Ovary (tissue), 7 donors: ENCODE measurements at regions not wholly inside any gene's neighbourhood (a gene's known extent, or its start where the extent isn't known, plus 50 kb on each side); places are given as distances from the start of the nearest gene placed in this dataset.

Experiments used
- DNase-seq, 5 donors: peaks; one replicate each; pipeline ENCODE4 v3.0.0-alpha.2; 2019 to 2020
- H3K27ac ChIP-seq, 2 donors: fragments of 200-600 bp; one replicate each; pipeline versions ENCODE4 v1.5.1 to v1.8.0; 2019 to 2022
- H3K27me3 ChIP-seq: fragments of 200-600 bp; one replicate; pipeline ENCODE4 v1.8.0; 2022
- H3K36me3 ChIP-seq: fragments of 200-600 bp; sonication (generic); one replicate; pipeline ENCODE4 v1.5.1; 2019
- H3K4me1 ChIP-seq: one replicate; pipeline ENCODE4 v1.8.1; 2013; ENCODE audit warnings: mild to moderate bottlenecking, moderate library complexity; ENCODE audit not compliant: insufficient read depth
- H3K4me3 ChIP-seq: fragments of 200-600 bp; sonication (generic); one replicate; pipeline ENCODE4 v1.5.1; 2017
- H3K9me3 ChIP-seq, 2 donors: fragments of 200-600 bp in 1 of 2; sonication (generic) in 1 of 2; one replicate each; pipeline versions ENCODE4 v1.5.1 to v1.8.1; 2013 to 2019; ENCODE audit warnings: mild to moderate bottlenecking in 1 of 2, moderate library complexity in 1 of 2
- CTCF ChIP-seq, 3 donors: fragments of 450-650 bp in 2 of 3; fragments of 200-600 bp in 1 of 3; IDR thresholded peaks; one replicate each; pipeline versions ENCODE4 v1.5.1 to v1.8.0; 2016 to 2022; ENCODE audit warnings: antibody characterized with exemption in 3 of 3, mild to moderate bottlenecking in 1 of 3
- EP300 ChIP-seq: sonication (generic); formaldehyde crosslinking; IDR thresholded peaks from one replicate; pipeline ENCODE4 v1.6.1; 2017; ENCODE audit warnings: antibody characterized with exemption
- POLR2A ChIP-seq: fragments of 450-650 bp; IDR thresholded peaks from one replicate; pipeline ENCODE4 v1.6.1; 2017; ENCODE audit warnings: antibody characterized with exemption, mild to moderate bottlenecking, moderate library complexity
- WGBS, 3 donors: extraction: QIAGEN DNeasy Blood & Tissue Kit in 1 of 3; methylation state at CpG; one replicate each; pipeline versions ENCODE4 v1.1.5 to v1.1.7; 2013 to 2017; 5-methylcytosine and 5-hydroxymethylcytosine counted together
- intact Hi-C, 4 donors: fragments of 100-400 bp; cut with DNase I; formaldehyde crosslinking; loops; one replicate each; pipeline versions ENCODE4 v1.11.0 to v1.15.1; 2022 to 2023
- donor health status: DM: no; HTN: no; CAD: no; lungs with moderate emphysema.
- donor health status: DM: no; HTN: no; CAD: no.
- donor health status: Bipolar disorder and iron deficiency.
- donor health status: DM: no; HTN: no; CAD: no.
- donor health status: DM: yes; HTN: yes; CAD: no.

DNA sequence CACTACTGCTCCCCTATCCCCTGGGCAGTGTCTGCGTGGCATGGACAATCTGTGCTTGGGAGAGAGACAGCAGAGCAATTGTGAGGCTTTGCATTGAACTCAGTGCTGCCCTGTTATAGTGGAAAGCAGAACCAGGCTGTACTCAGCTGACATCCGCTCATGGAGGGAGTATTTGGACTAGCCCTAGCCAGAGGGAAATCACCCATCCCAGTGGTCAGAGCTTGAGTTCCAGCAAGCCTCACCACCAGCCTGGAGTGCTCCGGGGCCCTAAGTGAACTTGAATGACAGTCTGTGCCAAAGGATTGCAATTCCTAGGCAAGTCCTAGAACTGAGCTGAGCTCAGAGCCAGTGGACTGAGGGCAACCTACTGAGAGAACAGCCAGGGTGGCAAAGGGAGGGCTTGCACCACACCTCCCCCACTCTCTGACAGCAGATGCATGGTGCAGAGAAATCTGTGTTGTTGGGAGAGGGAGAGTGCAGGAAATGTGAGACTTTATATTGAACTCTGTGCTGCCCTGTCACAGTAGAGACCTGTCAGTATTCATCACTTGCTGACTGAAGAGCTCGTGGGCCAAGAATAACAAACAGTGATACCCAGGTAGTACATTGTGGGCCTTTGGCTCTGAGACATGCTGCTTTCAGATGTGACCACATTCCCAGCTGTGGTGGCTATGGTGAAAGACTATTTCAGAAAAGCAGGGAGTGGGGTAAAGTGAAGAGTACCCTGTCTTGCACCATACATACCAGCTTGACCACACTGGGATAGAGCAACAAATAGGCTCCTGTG is 107.7 kb upstream of the SLC5A9 start:
- Histone ChIP-seq H3K36me3 (no peaks in the 10 kb centered on the region), H3K4me3 (no peak overlapping the region), H3K27ac (no peak overlapping the region), H3K27me3 (no peaks in the 10 kb centered on the region), H3K4me1 (no peaks in the 10 kb centered on the region), H3K9me3 (no peaks in the 10 kb centered on the region)
- intact Hi-C loops, result no loop called here
- 90 to 92% (median 90%) methylated on average over 4 of the region's 4 CpGs for WGBS, 3 donors
- no peak for DNase-seq
- TF ChIP-seq POLR2A, result no peak
- no peak for TF ChIP-seq CTCF (IDR thresholded peaks at IDR 0.05)
- no peak for TF ChIP-seq EP300

DNA sequence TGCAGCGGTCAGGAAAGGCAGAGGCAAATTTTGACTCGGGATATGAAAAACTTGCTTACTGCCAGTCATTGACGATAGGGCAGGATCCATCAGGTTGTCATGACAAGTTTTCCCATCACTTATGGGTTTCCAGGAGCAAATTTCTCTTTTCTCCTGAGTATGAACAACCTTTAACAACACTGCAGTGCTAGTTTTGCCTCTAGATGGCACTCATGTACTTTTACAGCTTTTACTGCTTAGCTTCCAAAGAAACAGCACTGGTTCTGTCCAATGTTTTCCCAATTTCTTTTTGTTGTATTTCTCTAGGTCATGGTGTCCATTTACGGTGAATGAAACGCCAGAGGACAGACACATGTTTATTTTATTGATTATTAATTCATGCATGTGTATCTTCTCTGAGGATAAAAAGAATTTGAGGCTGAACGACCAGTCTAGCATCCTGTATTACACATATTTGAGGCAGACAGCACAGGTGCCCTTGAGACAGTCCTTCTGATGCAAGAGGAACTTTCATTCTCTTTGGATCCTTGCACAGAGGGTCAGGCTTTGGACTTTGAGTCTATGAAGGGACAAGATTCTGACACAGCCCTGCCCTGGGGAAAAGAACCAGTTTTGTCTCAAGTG is 112.3 kb upstream of the TRABD2B start:
- H3K9me3 ChIP-seq, result no peaks in the 10 kb centered on the region
- H3K27me3 ChIP-seq, result no peaks in the 10 kb centered on the region
- H3K4me1 ChIP-seq, result peaks cover 1% of the 10 kb centered on the region
- intact Hi-C loops, result loop anchor here in 2 of 4 donors (5.0 to 10.0 kb wide), 2 partner anchors 388 to 395 kb away; no protein-coding TSS in a partner anchor
- WGBS, 3 donors, result 5 to 7% (median 6%) methylated on average over 6 of the region's 6 CpGs
- no peak overlapping the region for H3K27ac ChIP-seq
- H3K4me3 ChIP-seq, result no peak overlapping the region
- H3K36me3 ChIP-seq, result no peaks in the 10 kb centered on the region
- no peak for TF ChIP-seq POLR2A
- TF ChIP-seq EP300, result no peak
- TF ChIP-seq CTCF (IDR thresholded peaks at IDR 0.05), result peak in 2 of 3 donors; percentile 35 to 50
- peak in 1 of 5 donors; percentile 23 for DNase-seq

GRCh38 chr1:48107516-48107915 is 110.3 kb upstream of the TRABD2B start:
- TF ChIP-seq EP300 (no peak), CTCF (IDR thresholded peaks at IDR 0.05) (no peak), POLR2A (no peak)
- Histone ChIP-seq H3K4me3 (no peak overlapping the region), H3K27ac (no peak overlapping the region), H3K4me1 (peaks cover 1% of the 10 kb centered on the region), H3K9me3 (no peaks in the 10 kb centered on the region), H3K36me3 (no peaks in the 10 kb centered on the region), H3K27me3 (no peaks in the 10 kb centered on the region)
- WGBS, 3 donors, result 74 to 82% (median 80%) methylated on average over 3 of the region's 3 CpGs
- no peak for DNase-seq
- intact Hi-C loops, result loop anchor here in 2 of 4 donors (5.0 to 10.0 kb wide), 2 partner anchors 390 to 397 kb away; no protein-coding TSS in a partner anchor

DNA sequence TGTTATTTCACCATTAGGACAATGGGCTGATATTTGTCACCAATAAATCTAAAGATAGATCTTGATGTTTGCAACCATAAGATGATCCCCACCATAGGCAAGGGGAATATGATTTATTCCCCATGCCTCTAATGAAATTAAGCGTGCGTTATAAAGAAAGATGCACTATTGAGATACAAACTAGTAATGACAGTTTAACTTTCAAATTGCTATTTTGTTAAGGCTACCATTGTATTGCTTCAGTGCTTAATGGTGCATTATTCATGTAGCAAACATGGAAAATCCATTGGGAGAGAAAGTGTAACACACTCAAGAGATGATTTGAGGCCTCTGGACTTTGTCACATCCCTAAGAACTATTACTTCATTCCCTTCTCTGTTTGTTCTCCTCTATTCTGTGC is 108.9 kb upstream of the TRABD2B start:
- no peak for TF ChIP-seq CTCF (IDR thresholded peaks at IDR 0.05)
- TF ChIP-seq EP300, result no peak
- TF ChIP-seq POLR2A, result no peak
- no peaks in the 10 kb centered on the region for H3K9me3 ChIP-seq
- H3K4me1 ChIP-seq, result peaks cover 1% of the 10 kb centered on the region
- WGBS, 3 donors, result 95 to 99% (median 98%) methylated on average over 2 of the region's 2 CpGs
- H3K27me3 ChIP-seq, result no peaks in the 10 kb centered on the region
- intact Hi-C loops, result loop anchor here in 2 of 4 donors (5.0 to 10.0 kb wide), 2 partner anchors 391 to 399 kb away; no protein-coding TSS in a partner anchor
- H3K4me3 ChIP-seq, result no peak overlapping the region
- DNase-seq, result no peak
- no peaks in the 10 kb centered on the region for H3K36me3 ChIP-seq
- no peak overlapping the region for H3K27ac ChIP-seq
